ENCODE measurements at regions not wholly inside any gene's neighbourhood (a gene's known extent, or its start where the extent isn't known, plus 50 kb on each side); places are given as distances from the start of the nearest gene placed in this dataset.

- Mint-ChIP-seq H3K27me3 (peaks cover 61% of the 10 kb centered on the region), H3K4me3 (peak overlapping the region; percentile 67), H3K27ac (no peak overlapping the region), H3K9me3 (no peaks in the 10 kb centered on the region), H3K4me1 (peaks cover 23% of the 10 kb centered on the region)
- ATAC-seq (no peak), DNase-seq (no peak)
Observed at GRCh38 chr14:106200541-106201315, 674.3 kb downstream of the TMEM121 start.

- ATAC-seq (no peak), DNase-seq (no peak)
- Mint-ChIP-seq H3K9me3 (no peaks in the 10 kb centered on the region), H3K27me3 (peaks cover 61% of the 10 kb centered on the region), H3K4me3 (no peak overlapping the region), H3K27ac (no peak overlapping the region), H3K4me1 (peaks cover 19% of the 10 kb centered on the region)
Observed at GRCh38 chr14:106201376-106201775, 675.0 kb downstream of the TMEM121 start.

GRCh38 chr14:106203438-106203837 is 677.1 kb downstream of the TMEM121 start:
- no peak for ATAC-seq
- Mint-ChIP-seq H3K27me3 (peaks cover 63% of the 10 kb centered on the region), H3K4me3 (no peak overlapping the region)

GRCh38 chr14:106204063-106204462 is 677.7 kb downstream of the TMEM121 start:
- Mint-ChIP-seq H3K4me1 (peaks cover 13% of the 10 kb centered on the region), H3K9me3 (no peaks in the 10 kb centered on the region), H3K27me3 (peaks cover 59% of the 10 kb centered on the region), H3K4me3 (no peak overlapping the region), H3K27ac (no peak overlapping the region)
- DNase-seq (no peak), ATAC-seq (no peak)

More at GRCh38 chr14:106203438-106203837, 677.1 kb downstream of the TMEM121 start:
- no peak overlapping the region for H3K27ac Mint-ChIP-seq
- H3K9me3 Mint-ChIP-seq, result no peaks in the 10 kb centered on the region
- DNase-seq, result no peak
- peaks cover 13% of the 10 kb centered on the region for H3K4me1 Mint-ChIP-seq

GRCh38 chr14:106207316-106207715 is 680.9 kb downstream of the TMEM121 start:
- no peak overlapping the region for H3K4me3 Mint-ChIP-seq

GRCh38 chr14:106208794-106209193 is 682.4 kb downstream of the TMEM121 start:
- Mint-ChIP-seq H3K4me1 (peaks cover 18% of the 10 kb centered on the region), H3K27me3 (peaks cover 24% of the 10 kb centered on the region), H3K27ac (no peak overlapping the region), H3K4me3 (no peak overlapping the region), H3K9me3 (no peaks in the 10 kb centered on the region)
- DNase-seq (no peak), ATAC-seq (no peak)

More at GRCh38 chr14:106207316-106207715, 680.9 kb downstream of the TMEM121 start:
- Mint-ChIP-seq H3K27ac (no peak overlapping the region), H3K4me1 (peaks cover 18% of the 10 kb centered on the region), H3K27me3 (peaks cover 27% of the 10 kb centered on the region), H3K9me3 (no peaks in the 10 kb centered on the region)
- no peak for ATAC-seq
- no peak for DNase-seq

GRCh38 chr14:106209755-106210154 is 683.4 kb downstream of the TMEM121 start:
- Mint-ChIP-seq H3K4me1 (peaks cover 18% of the 10 kb centered on the region), H3K27me3 (peaks cover 23% of the 10 kb centered on the region), H3K27ac (peak overlapping the region in 1 of 2 donors; percentile 73), H3K4me3 (peak overlapping the region in 1 of 2 donors; percentile 42), H3K9me3 (no peaks in the 10 kb centered on the region)
- ATAC-seq, result peak; percentile 64
- no peak for DNase-seq

- ATAC-seq (peak; percentile 72), DNase-seq (peak in 1 of 2 donors; percentile 28)
- Mint-ChIP-seq H3K4me3 (peak overlapping the region in 1 of 2 donors; percentile 4), H3K9me3 (no peaks in the 10 kb centered on the region), H3K27me3 (peaks cover 23% of the 10 kb centered on the region), H3K27ac (no peak overlapping the region), H3K4me1 (peaks cover 18% of the 10 kb centered on the region)
Observed at GRCh38 chr14:106210650-106211049, 684.3 kb downstream of the TMEM121 start.

- no peak for DNase-seq
- no peak overlapping the region for H3K27ac Mint-ChIP-seq
- H3K4me3 Mint-ChIP-seq, result no peak overlapping the region
- no peak for ATAC-seq
- H3K4me1 Mint-ChIP-seq, result peaks cover 18% of the 10 kb centered on the region
- peaks cover 23% of the 10 kb centered on the region for H3K27me3 Mint-ChIP-seq
- no peaks in the 10 kb centered on the region for H3K9me3 Mint-ChIP-seq
Observed at GRCh38 chr14:106211334-106211900, 685.0 kb downstream of the TMEM121 start.

GRCh38 chr14:106215229-106215628 is 688.8 kb downstream of the TMEM121 start:
- Mint-ChIP-seq H3K27ac (no peak overlapping the region), H3K27me3 (peaks cover 11% of the 10 kb centered on the region), H3K4me1 (peaks cover 27% of the 10 kb centered on the region), H3K4me3 (no peak overlapping the region), H3K9me3 (no peaks in the 10 kb centered on the region)
- no peak for DNase-seq
- ATAC-seq, result no peak

GRCh38 chr14:106216679-106217078 is 690.3 kb downstream of the TMEM121 start:
- Mint-ChIP-seq H3K27me3 (peaks cover 11% of the 10 kb centered on the region), H3K4me3 (no peak overlapping the region), H3K4me1 (peaks cover 21% of the 10 kb centered on the region), H3K9me3 (no peaks in the 10 kb centered on the region), H3K27ac (no peak overlapping the region)
- DNase-seq (no peak), ATAC-seq (no peak)

- H3K4me3 Mint-ChIP-seq, result no peak overlapping the region
- no peaks in the 10 kb centered on the region for H3K9me3 Mint-ChIP-seq
- peaks cover 10% of the 10 kb centered on the region for H3K27me3 Mint-ChIP-seq
- H3K27ac Mint-ChIP-seq, result no peak overlapping the region
- H3K4me1 Mint-ChIP-seq, result peaks cover 27% of the 10 kb centered on the region
- ATAC-seq, result no peak
- DNase-seq, result no peak
Observed at GRCh38 chr14:106218174-106218573, 691.8 kb downstream of the TMEM121 start.

- Mint-ChIP-seq H3K4me1 (peaks cover 50% of the 10 kb centered on the region), H3K27ac (no peak overlapping the region), H3K9me3 (no peaks in the 10 kb centered on the region)
Observed at GRCh38 chr14:106222311-106222710, 695.9 kb downstream of the TMEM121 start.

GRCh38 chr14:106222731-106223130 is 696.3 kb downstream of the TMEM121 start:
- H3K4me3 Mint-ChIP-seq, result peak overlapping the region in 1 of 2 donors; percentile 64
- H3K27ac Mint-ChIP-seq, result peak overlapping the region in 1 of 2 donors; percentile 79

More at GRCh38 chr14:106222311-106222710, 695.9 kb downstream of the TMEM121 start:
- ATAC-seq (no peak), DNase-seq (no peak)
- H3K4me3 Mint-ChIP-seq, result peak overlapping the region in 1 of 2 donors; percentile 64
- H3K27me3 Mint-ChIP-seq, result no peaks in the 10 kb centered on the region

GRCh38 chr14:106227793-106228192 is 701.4 kb downstream of the TMEM121 start:
- no peak overlapping the region for H3K4me3 Mint-ChIP-seq
- no peaks in the 10 kb centered on the region for H3K9me3 Mint-ChIP-seq
- peaks cover 61% of the 10 kb centered on the region for H3K4me1 Mint-ChIP-seq
- ATAC-seq, result no peak
- DNase-seq, result no peak
- no peaks in the 10 kb centered on the region for H3K27me3 Mint-ChIP-seq
- H3K27ac Mint-ChIP-seq, result no peak overlapping the region

More at GRCh38 chr14:106222731-106223130, 696.3 kb downstream of the TMEM121 start:
- peaks cover 50% of the 10 kb centered on the region for H3K4me1 Mint-ChIP-seq
- no peaks in the 10 kb centered on the region for H3K9me3 Mint-ChIP-seq
- DNase-seq (no peak), ATAC-seq (no peak)
- H3K27me3 Mint-ChIP-seq, result no peaks in the 10 kb centered on the region

GRCh38 chr14:106228541-106229158 is 702.3 kb downstream of the TMEM121 start:
- Mint-ChIP-seq H3K9me3 (no peaks in the 10 kb centered on the region), H3K4me3 (peak overlapping the region; percentile 82 to 87), H3K27me3 (no peaks in the 10 kb centered on the region), H3K4me1 (peaks cover 62% of the 10 kb centered on the region), H3K27ac (peak overlapping the region; percentile 91 to 96)
- ATAC-seq, result peak; percentile 90
- DNase-seq, result peak; percentile 28

Measured in stimulated activated naive CD8-positive, alpha-beta T cell treated with anti-CD3 and anti-CD28 coated beads, Interleukin-15, amount 100 ng/mL, for 72 hours (primary cell).